B cell (primary cell): ENCODE measurements at regions not wholly inside any gene's neighbourhood (a gene's known extent, or its start where the extent isn't known, plus 50 kb on each side); places are given as distances from the start of the nearest gene placed in this dataset.
"Not testable (repeated sequence)": the region's sequence is repeated elsewhere in the genome, so short reads cannot be mapped to it uniquely, and the experiment has no call there.

Source experiments
- ATAC-seq: fragments of 200-7000 bp; cut with Tn5 transposase; one replicate; pipeline ENCODE4 v1.10.0; 2021; ENCODE audit warnings: low read depth, mild to moderate bottlenecking, moderate number of reproducible peaks, moderate library complexity
- CTCF ChIA-PET: fragments of 350-600 bp; sonication (Branson Sonifier 250); formaldehyde crosslinking; loops from one replicate; lab custom pipeline; 2021; ENCODE audit warnings: antibody characterized with exemption, inconsistent platforms; lab: Charles Lee
- POLR2A ChIA-PET: fragments of 350-600 bp; sonication (Branson Sonifier 250); formaldehyde crosslinking; loops from one replicate; lab custom pipeline; 2021; ENCODE audit warnings: antibody characterized with exemption; lab: Charles Lee
- DNase-seq: peaks from one replicate; pipeline ENCODE4 v3.0.0; 2013
- H2AFZ ChIP-seq: 2 replicates; pipeline ENCODE4 v1.6.1; 2012; ENCODE audit warnings: mild to moderate bottlenecking, low read depth, low read length; ENCODE audit not compliant: insufficient read depth, poor library complexity, severe bottlenecking
- H3K27ac ChIP-seq, 2 donors: 1 replicate in 1 of 2; 2 replicates in 1 of 2; pipeline ENCODE4 v1.5.1; 2012 to 2013; ENCODE audit warnings: low read length in 2 of 2, mild to moderate bottlenecking in 2 of 2, moderate library complexity in 1 of 2
- H3K27me3 ChIP-seq, 4 experiments: fragments of 200-600 bp in 1 of 4; sonication (generic) in 1 of 4; replicated peaks in 1 of 4; 1 replicate in 2 of 4; 2 replicates in 2 of 4; pipeline versions ENCODE4 v1.6.1 to v1.7.0; 2013 to 2016; ENCODE audit warnings: low read length in 3 of 4, mild to moderate bottlenecking in 2 of 4, mixed read lengths in 1 of 4, moderate library complexity in 1 of 4; ENCODE audit not compliant: insufficient read depth in 4 of 4, control insufficient read depth in 3 of 4; ENCODE audit errors: control extremely low read depth in 1 of 4
- H3K36me3 ChIP-seq, 2 experiments: replicated peaks in 1 of 2; 1 replicate in 1 of 2; 2 replicates in 1 of 2; pipeline versions ENCODE4 v1.6.1 to v1.7.1; 2013; ENCODE audit warnings: low read length in 1 of 2; ENCODE audit not compliant: insufficient read depth in 2 of 2, control insufficient read depth in 1 of 2; ENCODE audit errors: control extremely low read depth in 1 of 2, extremely low read depth in 1 of 2
- H3K4me1 ChIP-seq, 2 donors: fragments of 200-600 bp in 1 of 2; sonication (generic) in 1 of 2; 1 replicate in 1 of 2; 2 replicates in 1 of 2; pipeline versions ENCODE4 v1.5.1 to v1.6.1; 2013 to 2017; ENCODE audit warnings: low read length in 2 of 2; ENCODE audit not compliant: control insufficient read depth in 2 of 2, insufficient read depth in 2 of 2
- H3K4me2 ChIP-seq: replicated peaks from 2 replicates; pipeline ENCODE3; 2012; ENCODE audit warnings: mild to moderate bottlenecking, low read depth, low read length; ENCODE audit not compliant: poor library complexity, severe bottlenecking
- H3K4me3 ChIP-seq, 5 experiments: fragments of 200-600 bp in 1 of 5; sonication (generic) in 1 of 5; 1 replicate in 3 of 5; 2 replicates in 2 of 5; pipeline versions ENCODE4 v1.5.1 to v1.7.0; 2011 to 2016; ENCODE audit warnings: low read length in 4 of 5, mild to moderate bottlenecking in 4 of 5, low read depth in 2 of 5, control low read depth in 1 of 5, moderate library complexity in 1 of 5; ENCODE audit not compliant: insufficient read depth in 1 of 5; ENCODE audit errors: control extremely low read depth in 1 of 5, extremely low read depth in 1 of 5
- H3K79me2 ChIP-seq: fragments of 200-600 bp; sonication (generic); one replicate; pipeline ENCODE4 v1.6.0; 2016; ENCODE audit warnings: low read length; ENCODE audit not compliant: control insufficient read depth, insufficient read depth
- H3K9ac ChIP-seq: fragments of 200-600 bp; sonication (generic); 2 replicates; pipeline ENCODE4 v1.6.1; 2017; ENCODE audit warnings: mild to moderate bottlenecking, low read length, moderate library complexity
- H3K9me3 ChIP-seq, 3 donors: one replicate each; pipeline versions ENCODE4 v1.6.1 to v1.7.1; 2013; ENCODE audit warnings: low read length in 2 of 3; ENCODE audit not compliant: control insufficient read depth in 2 of 3, insufficient read depth in 1 of 3; ENCODE audit errors: control extremely low read depth in 1 of 3
- H4K20me1 ChIP-seq: 2 replicates; pipeline ENCODE4 v1.6.0; 2012; ENCODE audit warnings: mild to moderate bottlenecking, low read length; ENCODE audit not compliant: insufficient read depth, control insufficient read depth, poor library complexity, severe bottlenecking
- H3K27ac Mint-ChIP-seq: one replicate; pipeline ENCODE4 v1.8.0; 2021; ENCODE audit warnings: mixed read lengths
- H3K27me3 Mint-ChIP-seq: one replicate; pipeline ENCODE4 v1.8.0; 2021; ENCODE audit warnings: mixed read lengths
- H3K4me1 Mint-ChIP-seq: one replicate; pipeline ENCODE4 v1.8.0; 2021; ENCODE audit warnings: mixed read lengths
- H3K4me3 Mint-ChIP-seq: one replicate; pipeline ENCODE4 v1.8.0; 2021; ENCODE audit warnings: mixed read lengths
- H3K9me3 Mint-ChIP-seq: one replicate; pipeline ENCODE4 v1.8.0; 2022; ENCODE audit warnings: mixed read lengths; ENCODE audit not compliant: insufficient read depth
- EZH2 ChIP-seq: IDR thresholded peaks from 2 replicates; pipeline ENCODE4 v1.6.1; 2012; ENCODE audit warnings: borderline replicate concordance, low read depth, mild to moderate bottlenecking, moderate library complexity, low read length; ENCODE audit not compliant: insufficient read depth, poor library complexity, severe bottlenecking
- WGBS: methylation state at CpG from one replicate; pipeline ENCODE4 v1.1.5; 2013; ENCODE audit warnings: missing lambda C conversion rate; ENCODE audit not compliant: insufficient coverage; 5-methylcytosine and 5-hydroxymethylcytosine counted together
- intact Hi-C: fragments of 100-400 bp; cut with micrococcal nuclease; formaldehyde crosslinking; loops from one replicate; pipeline ENCODE4 v1.10.0; 2022
- TF ChIP-seq, protein P1 (sequence below): fragments of 200-600 bp; IDR thresholded peaks from one replicate; pipeline ENCODE4 v1.8.0; 2022; ENCODE audit warnings: antibody characterized with exemption, mild to moderate bottlenecking

- Histone ChIP-seq H3K27ac (no peak overlapping the region), H3K9me3 (peaks cover 0 to 4% (median 0%) of the 10 kb centered on the region in 3 donors), H3K27me3 (peaks cover 0 to 2% (median 0%) of the 10 kb centered on the region in 4 experiments), H3K36me3 (no peaks in the 10 kb centered on the region), H3K4me1 (no peaks in the 10 kb centered on the region), H3K9ac (no peak overlapping the region), H3K4me3 (no peak overlapping the region), H3K4me2 (no peak overlapping the region), H2AFZ (no peak overlapping the region), H4K20me1 (no peaks in the 10 kb centered on the region), H3K79me2 (no peaks in the 10 kb centered on the region)
- Mint-ChIP-seq H3K4me3 (no peak overlapping the region), H3K27ac (no peak overlapping the region), H3K27me3 (peaks cover 5% of the 10 kb centered on the region), H3K4me1 (no peaks in the 10 kb centered on the region), H3K9me3 (no peaks in the 10 kb centered on the region)
- intact Hi-C loops: no loop called here
- ATAC-seq (no peak), DNase-seq (no peak)
- WGBS: 92% methylated on average over 14 of the region's 14 CpGs
- ChIA-PET CTCF (no interaction called here), POLR2A (no interaction called here)
- TF ChIP-seq EZH2: no peak
- TF ChIP-seq, protein P1, sequence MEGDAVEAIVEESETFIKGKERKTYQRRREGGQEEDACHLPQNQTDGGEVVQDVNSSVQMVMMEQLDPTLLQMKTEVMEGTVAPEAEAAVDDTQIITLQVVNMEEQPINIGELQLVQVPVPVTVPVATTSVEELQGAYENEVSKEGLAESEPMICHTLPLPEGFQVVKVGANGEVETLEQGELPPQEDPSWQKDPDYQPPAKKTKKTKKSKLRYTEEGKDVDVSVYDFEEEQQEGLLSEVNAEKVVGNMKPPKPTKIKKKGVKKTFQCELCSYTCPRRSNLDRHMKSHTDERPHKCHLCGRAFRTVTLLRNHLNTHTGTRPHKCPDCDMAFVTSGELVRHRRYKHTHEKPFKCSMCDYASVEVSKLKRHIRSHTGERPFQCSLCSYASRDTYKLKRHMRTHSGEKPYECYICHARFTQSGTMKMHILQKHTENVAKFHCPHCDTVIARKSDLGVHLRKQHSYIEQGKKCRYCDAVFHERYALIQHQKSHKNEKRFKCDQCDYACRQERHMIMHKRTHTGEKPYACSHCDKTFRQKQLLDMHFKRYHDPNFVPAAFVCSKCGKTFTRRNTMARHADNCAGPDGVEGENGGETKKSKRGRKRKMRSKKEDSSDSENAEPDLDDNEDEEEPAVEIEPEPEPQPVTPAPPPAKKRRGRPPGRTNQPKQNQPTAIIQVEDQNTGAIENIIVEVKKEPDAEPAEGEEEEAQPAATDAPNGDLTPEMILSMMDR: no peak
These were observed 79.9 kb downstream of the TFAP2C start for GRCh38 chr20:56708991-56709390.

DNA sequence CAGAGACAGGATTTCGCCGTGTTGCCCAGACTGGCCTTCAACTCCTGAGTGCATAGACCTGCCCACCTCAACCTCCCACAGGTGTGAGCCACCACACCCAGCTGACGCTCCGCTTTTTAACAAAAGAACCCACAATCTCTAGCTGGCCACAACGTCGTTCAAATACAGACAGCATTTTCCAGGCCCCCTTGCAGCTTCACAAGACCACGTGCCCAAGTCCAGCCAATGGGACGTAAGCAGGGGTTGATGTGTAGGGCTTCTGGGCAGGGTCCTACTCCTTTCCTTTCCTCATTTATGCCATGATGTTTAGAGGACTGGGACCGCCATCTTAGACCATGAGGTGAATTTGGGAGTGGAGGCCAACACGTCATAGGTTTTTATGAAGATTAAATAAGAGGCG lies 81.0 kb downstream of the TFAP2C start:
- Histone ChIP-seq H3K79me2 (no peaks in the 10 kb centered on the region), H3K27ac (no peak overlapping the region), H3K4me3 (no peak overlapping the region), H3K36me3 (no peaks in the 10 kb centered on the region), H3K4me2 (no peak overlapping the region), H3K9ac (no peak overlapping the region), H2AFZ (no peak overlapping the region), H4K20me1 (no peaks in the 10 kb centered on the region), H3K27me3 (peaks cover 0 to 2% (median 0%) of the 10 kb centered on the region in 4 experiments), H3K4me1 (no peaks in the 10 kb centered on the region), H3K9me3 (peaks cover 0 to 4% (median 0%) of the 10 kb centered on the region in 3 donors)
- ATAC-seq (no peak), DNase-seq (no peak)
- ChIA-PET CTCF (no interaction called here), POLR2A (no interaction called here)
- H3K9me3 Mint-ChIP-seq: no peaks in the 10 kb centered on the region
- H3K4me1 Mint-ChIP-seq: no peaks in the 10 kb centered on the region
- WGBS: 94% methylated on average over 4 of the region's 11 CpGs
- no peak overlapping the region for H3K4me3 Mint-ChIP-seq
- peaks cover 5% of the 10 kb centered on the region for H3K27me3 Mint-ChIP-seq
- intact Hi-C loops: no loop called here
- no peak for TF ChIP-seq EZH2
- TF ChIP-seq, protein P1: no peak
- H3K27ac Mint-ChIP-seq: no peak overlapping the region

- H3K4me3 Mint-ChIP-seq, H3K36me3 ChIP-seq, POLR2A ChIA-PET, DNase-seq, H3K4me1 ChIP-seq, H3K9ac ChIP-seq, H3K27ac Mint-ChIP-seq, H3K79me2 ChIP-seq, H3K9me3 ChIP-seq, H3K4me3 ChIP-seq, H3K4me2 ChIP-seq, CTCF ChIA-PET, ATAC-seq, H4K20me1 ChIP-seq, H3K27ac ChIP-seq, H3K27me3 ChIP-seq, H3K27me3 Mint-ChIP-seq, H3K9me3 Mint-ChIP-seq, intact Hi-C loops, H2AFZ ChIP-seq, H3K4me1 Mint-ChIP-seq: not testable (repeated sequence)
- WGBS: 63% methylated on average over 2 of the region's 2 CpGs
These were observed 81.5 kb downstream of the TFAP2C start for GRCh38 chr20:56710577-56710976.
